ENCODE measurements at regions not wholly inside any gene's neighbourhood (a gene's known extent, or its start where the extent isn't known, plus 50 kb on each side); places are given as distances from the start of the nearest gene placed in this dataset.

- Histone ChIP-seq H3K4me1 (replicated peaks) (no peaks in the 10 kb centered on the region), H3K36me3 (no peaks in the 10 kb centered on the region), H3K4me3 (no peak overlapping the region), H3K27me3 (replicated peaks; ENCODE audit: insufficient read depth) (no peaks in the 10 kb centered on the region), H3K27ac (no peak overlapping the region), H3K9me3 (no peaks in the 10 kb centered on the region)
- TF ChIP-seq CTCF (IDR thresholded peaks at IDR 0.05), result no peak
- TF ChIP-seq POLR2A (IDR thresholded peaks at IDR 0.05), result no peak
- no peak for DNase-seq (ENCODE audit: low spot score)
- intact Hi-C loops (cut with DNase I), result no loop called here
Observed at GRCh38 chr12:77236066-77236465, 170.7 kb upstream of the E2F7 start.

- intact Hi-C loops (cut with DNase I), result no loop called here
- no peak overlapping the region for H3K4me3 ChIP-seq
- no peak overlapping the region for H3K27ac ChIP-seq
- H3K36me3 ChIP-seq, result no peaks in the 10 kb centered on the region
- no peaks in the 10 kb centered on the region for H3K9me3 ChIP-seq
- TF ChIP-seq POLR2A (IDR thresholded peaks at IDR 0.05), result no peak
- TF ChIP-seq CTCF (IDR thresholded peaks at IDR 0.05), result no peak
- TF ChIP-seq POLR2AphosphoS5 (IDR thresholded peaks at IDR 0.05), result no peak
- WGBS, result 63% methylated on average over 1 of the region's 1 CpG
- DNase-seq (ENCODE audit: low spot score), result no peak
- H3K4me1 ChIP-seq (replicated peaks), result no peaks in the 10 kb centered on the region
- no peaks in the 10 kb centered on the region for H3K27me3 ChIP-seq (replicated peaks; ENCODE audit: insufficient read depth)
Observed at GRCh38 chr12:77232045-77232444, 166.7 kb upstream of the E2F7 start.

- intact Hi-C loops (cut with DNase I), result no loop called here
- H3K4me1 ChIP-seq (replicated peaks), result no peaks in the 10 kb centered on the region
- 24% methylated on average over 5 of the region's 5 CpGs for WGBS
- no peak for TF ChIP-seq POLR2AphosphoS5 (IDR thresholded peaks at IDR 0.05)
- TF ChIP-seq POLR2A (IDR thresholded peaks at IDR 0.05), result no peak
- TF ChIP-seq CTCF (IDR thresholded peaks at IDR 0.05), result no peak
- no peaks in the 10 kb centered on the region for H3K27me3 ChIP-seq (replicated peaks; ENCODE audit: insufficient read depth)
- H3K9me3 ChIP-seq, result no peaks in the 10 kb centered on the region
- H3K27ac ChIP-seq, result no peak overlapping the region
- DNase-seq (ENCODE audit: low spot score), result peak; percentile 6
- H3K4me3 ChIP-seq, result no peak overlapping the region
- H3K36me3 ChIP-seq, result no peaks in the 10 kb centered on the region
Observed at GRCh38 chr12:77231501-77231918, 166.1 kb upstream of the E2F7 start.

GRCh38 chr12:77229640-77230442 is 164.5 kb upstream of the E2F7 start:
- no peaks in the 10 kb centered on the region for H3K9me3 ChIP-seq
- no peaks in the 10 kb centered on the region for H3K4me1 ChIP-seq (replicated peaks)
- no peak overlapping the region for H3K27ac ChIP-seq
- WGBS, result 10% methylated on average over 6 of the region's 6 CpGs
- no peak overlapping the region for H3K4me3 ChIP-seq
- DNase-seq (ENCODE audit: low spot score), result no peak
- intact Hi-C loops (cut with DNase I), result no loop called here
- no peaks in the 10 kb centered on the region for H3K36me3 ChIP-seq
- TF ChIP-seq POLR2A (IDR thresholded peaks at IDR 0.05), result no peak
- TF ChIP-seq CTCF (IDR thresholded peaks at IDR 0.05), result no peak
- TF ChIP-seq POLR2AphosphoS5 (IDR thresholded peaks at IDR 0.05), result no peak
- H3K27me3 ChIP-seq (replicated peaks; ENCODE audit: insufficient read depth), result no peaks in the 10 kb centered on the region

GRCh38 chr12:77228376-77228775 is 163.0 kb upstream of the E2F7 start:
- WGBS, result 90% methylated on average over 1 of the region's 1 CpG
- Histone ChIP-seq H3K27me3 (replicated peaks; ENCODE audit: insufficient read depth) (no peaks in the 10 kb centered on the region), H3K27ac (no peak overlapping the region), H3K36me3 (no peaks in the 10 kb centered on the region), H3K4me1 (replicated peaks) (no peaks in the 10 kb centered on the region), H3K4me3 (no peak overlapping the region), H3K9me3 (no peaks in the 10 kb centered on the region)
- DNase-seq (ENCODE audit: low spot score), result no peak
- no peak for TF ChIP-seq POLR2AphosphoS5 (IDR thresholded peaks at IDR 0.05)
- intact Hi-C loops (cut with DNase I), result no loop called here
